Transverse colon (tissue), 4 donors: ENCODE measurements at regions not wholly inside any gene's neighbourhood (a gene's known extent, or its start where the extent isn't known, plus 50 kb on each side); places are given as distances from the start of the nearest gene placed in this dataset.

Experiments
- CTCF ChIP-seq, 5 experiments: fragments of 200-600 bp in 3 of 5; fragments of 450-650 bp in 2 of 5; sonication (generic) in 3 of 5; IDR thresholded peaks; 1 replicate in 2 of 5; 2 replicates in 3 of 5; pipeline ENCODE4 v1.5.1; 2016 to 2017; ENCODE audit warnings: antibody characterized with exemption in 5 of 5, inconsistent platforms in 3 of 5, mild to moderate bottlenecking in 2 of 5, moderate library complexity in 1 of 5
- EP300 ChIP-seq: sonication (generic); formaldehyde crosslinking; IDR thresholded peaks from one replicate; pipeline ENCODE4 v1.6.1; 2017; ENCODE audit warnings: antibody characterized with exemption, low read depth
- POLR2AphosphoS5 ChIP-seq, 3 donors: sonication (generic); formaldehyde crosslinking; IDR thresholded peaks; one replicate each; pipeline ENCODE4 v1.6.1; 2016; ENCODE audit warnings: antibody characterized with exemption in 3 of 3

- TF ChIP-seq CTCF (IDR thresholded peaks at IDR 0.05) (no peak), POLR2AphosphoS5 (IDR thresholded peaks at IDR 0.05) (no peak), EP300 (no peak)
Observed at GRCh38 chr13:31418186-31418585, 218.4 kb downstream of the B3GLCT start.
